Upper lobe of right lung (tissue), 1 donor: ENCODE measurements at regions not wholly inside any gene's neighbourhood (a gene's known extent, or its start where the extent isn't known, plus 50 kb on each side); places are given as distances from the start of the nearest gene placed in this dataset.

ENCODE experiments used
- ATAC-seq: fragments of 200-7000 bp; cut with Tn5 transposase; one replicate; pipeline ENCODE4 v1.9.1; 2020; ENCODE audit warnings: mild to moderate bottlenecking, moderate library complexity
- DNase-seq: peaks from one replicate; pipeline ENCODE4 v3.0.0-alpha.2; 2020
- H3K27ac ChIP-seq: fragments of 200-600 bp; one replicate; pipeline ENCODE4 v1.8.0; 2022
- H3K27me3 ChIP-seq: fragments of 200-600 bp; one replicate; pipeline ENCODE4 v1.8.0; 2022; ENCODE audit warnings: mild to moderate bottlenecking
- H3K36me3 ChIP-seq: fragments of 200-600 bp; one replicate; pipeline ENCODE4 v1.8.0; 2022
- H3K4me1 ChIP-seq: fragments of 200-600 bp; one replicate; pipeline ENCODE4 v1.8.0; 2022
- H3K4me3 ChIP-seq: fragments of 200-600 bp; one replicate; pipeline ENCODE4 v1.8.0; 2022; ENCODE audit warnings: mild to moderate bottlenecking
- H3K9me3 ChIP-seq: fragments of 200-600 bp; one replicate; pipeline ENCODE4 v1.8.0; 2022
- intact Hi-C: fragments of 100-400 bp; cut with DNase I; formaldehyde crosslinking; loops from one replicate; pipeline ENCODE4 v1.11.0; 2022
- TF ChIP-seq, protein P1 (sequence below): fragments of 200-600 bp; IDR thresholded peaks from one replicate; pipeline ENCODE4 v1.8.0; 2022; ENCODE audit warnings: antibody characterized with exemption
- donor health status: DM: no; HTN: yes; CAD: no; lungs with severe emphysema.

DNA sequence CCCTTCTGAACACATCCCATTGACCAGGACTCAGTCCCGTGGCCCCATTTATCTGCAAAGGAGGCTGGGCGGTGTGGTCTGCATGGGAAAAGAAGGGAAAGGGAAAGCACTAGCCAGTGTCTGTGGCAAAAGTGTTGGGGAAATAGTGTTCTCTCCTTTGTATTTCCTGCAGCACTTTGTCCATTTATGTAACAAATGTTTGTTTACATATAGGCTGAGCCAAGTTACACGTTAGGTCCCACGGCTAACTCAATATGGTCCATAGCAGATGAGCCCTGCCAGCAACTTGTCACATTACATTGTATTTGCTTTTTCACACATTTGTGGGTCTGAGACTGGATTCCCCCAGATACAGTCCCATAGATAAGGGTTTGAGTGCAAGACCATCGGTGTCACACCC is 260.5 kb downstream of the MSX2 start:
- Histone ChIP-seq H3K27me3 (no peaks in the 10 kb centered on the region), H3K36me3 (no peaks in the 10 kb centered on the region), H3K4me1 (peaks cover 5% of the 10 kb centered on the region), H3K27ac (no peak overlapping the region), H3K9me3 (no peaks in the 10 kb centered on the region), H3K4me3 (no peak overlapping the region)
- ATAC-seq = no peak
- DNase-seq = no peak
- intact Hi-C loops = no loop called here
- TF ChIP-seq, protein P1, sequence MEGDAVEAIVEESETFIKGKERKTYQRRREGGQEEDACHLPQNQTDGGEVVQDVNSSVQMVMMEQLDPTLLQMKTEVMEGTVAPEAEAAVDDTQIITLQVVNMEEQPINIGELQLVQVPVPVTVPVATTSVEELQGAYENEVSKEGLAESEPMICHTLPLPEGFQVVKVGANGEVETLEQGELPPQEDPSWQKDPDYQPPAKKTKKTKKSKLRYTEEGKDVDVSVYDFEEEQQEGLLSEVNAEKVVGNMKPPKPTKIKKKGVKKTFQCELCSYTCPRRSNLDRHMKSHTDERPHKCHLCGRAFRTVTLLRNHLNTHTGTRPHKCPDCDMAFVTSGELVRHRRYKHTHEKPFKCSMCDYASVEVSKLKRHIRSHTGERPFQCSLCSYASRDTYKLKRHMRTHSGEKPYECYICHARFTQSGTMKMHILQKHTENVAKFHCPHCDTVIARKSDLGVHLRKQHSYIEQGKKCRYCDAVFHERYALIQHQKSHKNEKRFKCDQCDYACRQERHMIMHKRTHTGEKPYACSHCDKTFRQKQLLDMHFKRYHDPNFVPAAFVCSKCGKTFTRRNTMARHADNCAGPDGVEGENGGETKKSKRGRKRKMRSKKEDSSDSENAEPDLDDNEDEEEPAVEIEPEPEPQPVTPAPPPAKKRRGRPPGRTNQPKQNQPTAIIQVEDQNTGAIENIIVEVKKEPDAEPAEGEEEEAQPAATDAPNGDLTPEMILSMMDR = no peak

DNA sequence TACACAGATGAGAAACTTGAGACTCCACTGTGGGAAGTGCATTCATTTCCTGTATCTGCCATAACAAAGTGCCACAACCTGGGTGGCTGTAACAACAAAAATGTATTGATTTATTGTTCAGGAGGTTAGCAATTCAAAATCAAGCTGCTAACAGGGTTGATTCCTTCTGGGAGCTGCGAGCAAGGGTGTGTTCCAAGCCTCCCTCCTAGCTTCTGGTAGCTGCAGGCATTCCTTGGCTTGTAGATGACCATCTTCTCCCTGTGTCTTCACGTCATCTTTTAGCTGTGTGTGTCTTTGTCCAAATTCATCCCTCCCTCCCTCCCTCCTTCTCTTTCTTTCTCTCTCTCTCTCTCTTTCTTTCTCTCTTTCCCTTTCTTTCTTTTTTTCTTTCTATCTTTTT is 258.1 kb downstream of the MSX2 start:
- H3K4me3 ChIP-seq = no peak overlapping the region
- ATAC-seq (no peak), DNase-seq (no peak)
- no peaks in the 10 kb centered on the region for H3K27me3 ChIP-seq
- TF ChIP-seq, protein P1 = no peak
- H3K27ac ChIP-seq = no peak overlapping the region
- H3K36me3 ChIP-seq = no peaks in the 10 kb centered on the region
- peaks cover 5% of the 10 kb centered on the region for H3K4me1 ChIP-seq
- intact Hi-C loops = no loop called here
- H3K9me3 ChIP-seq = no peaks in the 10 kb centered on the region

DNA sequence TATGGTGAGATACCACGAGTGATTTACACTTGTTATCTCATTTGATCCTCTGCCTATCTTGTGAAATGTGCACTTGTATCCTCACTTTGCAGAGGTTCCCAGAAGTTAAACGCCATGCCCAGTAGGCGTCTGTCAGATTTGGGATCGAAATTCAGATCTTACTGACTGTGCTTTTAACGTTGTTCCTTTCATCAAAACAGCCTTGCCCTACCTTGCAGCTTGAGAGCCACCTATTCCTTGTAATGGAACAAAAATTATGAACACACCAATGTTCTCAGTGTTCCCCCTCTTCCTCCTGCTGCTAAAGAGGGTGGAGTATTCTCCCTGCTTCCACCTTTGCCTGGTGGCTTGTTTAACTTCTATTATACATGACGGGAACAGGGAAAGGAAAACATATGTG is 257.0 kb downstream of the MSX2 start:
- H3K27ac ChIP-seq = no peak overlapping the region
- no peaks in the 10 kb centered on the region for H3K27me3 ChIP-seq
- intact Hi-C loops = no loop called here
- no peaks in the 10 kb centered on the region for H3K9me3 ChIP-seq
- H3K36me3 ChIP-seq = no peaks in the 10 kb centered on the region
- DNase-seq (no peak), ATAC-seq (no peak)
- no peaks in the 10 kb centered on the region for H3K4me1 ChIP-seq
- no peak overlapping the region for H3K4me3 ChIP-seq
- TF ChIP-seq, protein P1 = no peak

DNA sequence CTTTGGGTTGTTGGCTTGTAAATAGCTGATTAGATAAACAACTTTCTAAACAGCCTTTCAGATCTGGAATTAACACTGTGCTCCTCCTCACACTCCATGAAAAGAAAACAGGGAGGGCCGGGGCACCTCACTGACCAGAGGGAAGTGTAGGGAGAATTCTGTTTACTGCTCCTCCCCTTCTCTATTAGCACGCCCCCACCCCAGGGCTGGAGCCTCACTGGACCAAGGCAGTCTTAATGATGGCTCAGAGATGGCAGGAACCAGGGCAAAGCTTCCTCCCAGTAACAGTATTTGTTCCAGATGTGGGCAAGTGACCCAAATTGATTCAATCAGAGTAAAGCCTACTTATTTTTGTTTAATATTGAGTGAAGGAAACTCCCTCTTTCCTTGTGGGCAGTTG is 256.6 kb downstream of the MSX2 start:
- H3K9me3 ChIP-seq = no peaks in the 10 kb centered on the region
- H3K36me3 ChIP-seq = no peaks in the 10 kb centered on the region
- ATAC-seq (no peak), DNase-seq (no peak)
- intact Hi-C loops = no loop called here
- no peaks in the 10 kb centered on the region for H3K4me1 ChIP-seq
- no peak overlapping the region for H3K27ac ChIP-seq
- no peak overlapping the region for H3K4me3 ChIP-seq
- no peaks in the 10 kb centered on the region for H3K27me3 ChIP-seq
- TF ChIP-seq, protein P1 = no peak

- DNase-seq (no peak), ATAC-seq (peak; percentile 91)
- Histone ChIP-seq H3K27ac (no peak overlapping the region), H3K27me3 (no peaks in the 10 kb centered on the region), H3K9me3 (no peaks in the 10 kb centered on the region), H3K36me3 (no peaks in the 10 kb centered on the region), H3K4me3 (no peak overlapping the region), H3K4me1 (no peaks in the 10 kb centered on the region)
- intact Hi-C loops = no loop called here
- TF ChIP-seq, protein P1 = no peak
Observed at GRCh38 chr5:174972291-174972690, 247.9 kb downstream of the MSX2 start.

DNA sequence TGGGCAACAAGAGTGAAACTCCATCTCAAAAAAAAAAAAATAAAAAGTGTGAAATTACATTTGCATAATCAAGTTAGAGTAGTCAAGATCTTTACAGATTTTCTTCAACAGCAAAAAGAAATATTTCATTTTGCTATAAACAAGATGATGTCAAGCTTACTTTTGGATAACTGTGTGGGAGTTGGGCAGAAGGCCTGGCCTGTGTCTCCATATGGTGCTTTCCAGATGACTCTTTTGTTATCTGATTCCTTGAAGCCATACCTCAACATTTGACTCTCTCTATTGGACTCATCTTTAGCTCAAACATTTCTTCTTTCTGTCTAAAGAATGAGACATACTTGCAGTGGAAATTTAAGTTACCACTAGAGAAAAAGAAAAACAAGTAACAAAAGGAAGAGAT is 246.8 kb downstream of the MSX2 start:
- H3K27me3 ChIP-seq = no peaks in the 10 kb centered on the region
- intact Hi-C loops = no loop called here
- H3K4me3 ChIP-seq = no peak overlapping the region
- no peak overlapping the region for H3K27ac ChIP-seq
- TF ChIP-seq, protein P1 = no peak
- peaks cover 6% of the 10 kb centered on the region for H3K9me3 ChIP-seq
- ATAC-seq (no peak), DNase-seq (no peak)
- no peaks in the 10 kb centered on the region for H3K4me1 ChIP-seq
- no peaks in the 10 kb centered on the region for H3K36me3 ChIP-seq
